Caco-2 (cell line): ENCODE measurements at regions not wholly inside any gene's neighbourhood (a gene's known extent, or its start where the extent isn't known, plus 50 kb on each side); places are given as distances from the start of the nearest gene placed in this dataset.

Experiments
- BruUV-seq: library from RNA; stranded (reverse); fragments of 400-500 nt; replicated peaks from 2 replicates; lab custom pipeline; 2021; lab: Mats Ljungman, UMichigan
- CTCF ChIA-PET: fragments of 300-600 bp; sonication (Branson Sonifier 250); formaldehyde crosslinking; loops from one replicate; lab custom pipeline; 2022; ENCODE audit warnings: antibody characterized with exemption; lab: Charles Lee
- POLR2A ChIA-PET: fragments of 300-600 bp; sonication (Branson Sonifier 250); formaldehyde crosslinking; loops from one replicate; lab custom pipeline; 2022; ENCODE audit warnings: antibody characterized with exemption; lab: Charles Lee
- DNase-seq, 2 experiments: peaks; one replicate each; pipeline versions ENCODE4 v3.0.0 to v3.0.0-alpha.2; 2020 to 2022
- H3K27me3 ChIP-seq: replicated peaks from 2 replicates; pipeline ENCODE4 v1.6.0; 2011; ENCODE audit warnings: low read length; ENCODE audit not compliant: control insufficient read depth, insufficient read depth
- H3K36me3 ChIP-seq: 2 replicates; pipeline ENCODE4 v1.5.1; 2011; ENCODE audit warnings: low read length; ENCODE audit not compliant: control insufficient read depth, insufficient read depth
- H3K4me1 ChIP-seq: fragments of 250-450 bp; sonication (Bioruptor Pico); 2 replicates; pipeline ENCODE4 v1.5.1; 2020; ENCODE audit warnings: mild to moderate bottlenecking
- H3K4me3 ChIP-seq: 2 replicates; pipeline ENCODE4 v1.5.1; 2011; ENCODE audit warnings: low read depth, mild to moderate bottlenecking, control low read depth, low read length
- H3K9me3 ChIP-seq: fragments of 250-450 bp; sonication (Bioruptor Pico); 2 replicates; pipeline ENCODE4 v1.5.1; 2020; ENCODE audit warnings: mild to moderate bottlenecking, moderate library complexity
- H3K27ac Mint-ChIP-seq: one replicate; pipeline ENCODE4 v1.8.0; 2022; ENCODE audit warnings: mixed read lengths; ENCODE audit not compliant: unreplicated experiment
- H3K27me3 Mint-ChIP-seq: one replicate; pipeline ENCODE4 v1.8.0; 2022; ENCODE audit warnings: mixed read lengths; ENCODE audit not compliant: insufficient read depth, unreplicated experiment
- H3K36me3 Mint-ChIP-seq: one replicate; pipeline ENCODE4 v1.8.0; 2022; ENCODE audit warnings: mild to moderate bottlenecking, mixed read lengths; ENCODE audit not compliant: insufficient read depth, unreplicated experiment
- H3K4me1 Mint-ChIP-seq: one replicate; pipeline ENCODE4 v1.8.0; 2022; ENCODE audit warnings: low read depth, mixed read lengths; ENCODE audit not compliant: unreplicated experiment
- H3K4me3 Mint-ChIP-seq: one replicate; pipeline ENCODE4 v1.8.0; 2022; ENCODE audit warnings: mild to moderate bottlenecking, moderate library complexity, mixed read lengths; ENCODE audit not compliant: unreplicated experiment
- H3K9me3 Mint-ChIP-seq: one replicate; pipeline ENCODE4 v1.8.0; 2022; ENCODE audit warnings: mixed read lengths; ENCODE audit not compliant: unreplicated experiment
- CTCF ChIP-seq, 2 experiments: fragments of 200-600 bp in 1 of 2; IDR thresholded peaks; 1 replicate in 1 of 2; 2 replicates in 1 of 2; pipeline versions ENCODE4 v1.5.1 to v1.8.0; 2011 to 2022; ENCODE audit warnings: antibody characterized with exemption in 1 of 2, control low read depth in 1 of 2, inconsistent platforms in 1 of 2, low read depth in 1 of 2, low read length in 1 of 2, mild to moderate bottlenecking in 1 of 2, moderate library complexity in 1 of 2; ENCODE audit not compliant: insufficient read depth in 1 of 2, severe bottlenecking in 1 of 2, unreplicated experiment in 1 of 2
- intact Hi-C: fragments of 100-400 bp; cut with micrococcal nuclease; formaldehyde crosslinking; loops from one replicate; pipeline ENCODE4 v1.10.0; 2022; ENCODE audit not compliant: unreplicated experiment

GRCh38 chr9:13450723-13451122 is 171.2 kb upstream of the MPDZ start:
- Mint-ChIP-seq H3K27me3 (no peaks in the 10 kb centered on the region), H3K4me1 (no peaks in the 10 kb centered on the region), H3K36me3 (no peaks in the 10 kb centered on the region), H3K9me3 (no peaks in the 10 kb centered on the region), H3K27ac (no peak overlapping the region), H3K4me3 (no peak overlapping the region)
- Histone ChIP-seq H3K36me3 (no peaks in the 10 kb centered on the region), H3K9me3 (no peaks in the 10 kb centered on the region), H3K4me3 (no peak overlapping the region), H3K27me3 (no peaks in the 10 kb centered on the region), H3K4me1 (no peaks in the 10 kb centered on the region)
- CTCF ChIA-PET: no interaction called here
- DNase-seq: no peak
- intact Hi-C loops: no loop called here
- TF ChIP-seq CTCF (IDR thresholded peaks at IDR 0.05; ENCODE audit: insufficient read depth in 1 of 2, low read depth in 1 of 2, low read length in 1 of 2, severe bottlenecking in 1 of 2, unreplicated experiment in 1 of 2): no peak
- POLR2A ChIA-PET: no interaction called here
- BruUV-seq: no TSS peak

DNA sequence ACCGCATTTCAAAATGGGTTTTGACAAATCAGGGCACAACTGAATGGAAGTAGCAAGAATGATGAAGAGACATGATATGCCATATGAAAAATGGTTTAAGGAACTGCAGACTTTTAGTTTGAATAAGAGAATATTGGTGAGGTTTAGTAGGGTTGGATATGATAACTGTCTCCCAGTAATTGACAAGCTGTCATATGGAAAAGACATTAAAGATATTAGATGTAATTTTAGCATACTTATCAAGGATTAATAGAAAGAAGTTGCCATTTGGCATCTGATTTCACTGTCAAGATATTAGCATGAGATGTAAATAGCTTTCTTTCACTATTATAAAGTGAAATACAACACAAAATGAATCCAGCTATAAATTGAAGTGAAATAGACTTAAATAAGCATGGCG is 169.0 kb upstream of the MPDZ start:
- peaks cover 3% of the 10 kb centered on the region for H3K27me3 Mint-ChIP-seq
- no peaks in the 10 kb centered on the region for H3K4me1 Mint-ChIP-seq
- intact Hi-C loops: no loop called here
- POLR2A ChIA-PET: no interaction called here
- H3K4me3 ChIP-seq: no peak overlapping the region
- H3K4me1 ChIP-seq: no peaks in the 10 kb centered on the region
- H3K27me3 ChIP-seq: no peaks in the 10 kb centered on the region
- no peak for DNase-seq
- no peaks in the 10 kb centered on the region for H3K36me3 ChIP-seq
- no peak for TF ChIP-seq CTCF (IDR thresholded peaks at IDR 0.05; ENCODE audit: insufficient read depth in 1 of 2, low read depth in 1 of 2, low read length in 1 of 2, severe bottlenecking in 1 of 2, unreplicated experiment in 1 of 2)
- H3K9me3 Mint-ChIP-seq: no peaks in the 10 kb centered on the region
- H3K4me3 Mint-ChIP-seq: no peak overlapping the region
- no peak overlapping the region for H3K27ac Mint-ChIP-seq
- CTCF ChIA-PET: no interaction called here
- H3K36me3 Mint-ChIP-seq: no peaks in the 10 kb centered on the region
- BruUV-seq: no TSS peak
- no peaks in the 10 kb centered on the region for H3K9me3 ChIP-seq

DNA sequence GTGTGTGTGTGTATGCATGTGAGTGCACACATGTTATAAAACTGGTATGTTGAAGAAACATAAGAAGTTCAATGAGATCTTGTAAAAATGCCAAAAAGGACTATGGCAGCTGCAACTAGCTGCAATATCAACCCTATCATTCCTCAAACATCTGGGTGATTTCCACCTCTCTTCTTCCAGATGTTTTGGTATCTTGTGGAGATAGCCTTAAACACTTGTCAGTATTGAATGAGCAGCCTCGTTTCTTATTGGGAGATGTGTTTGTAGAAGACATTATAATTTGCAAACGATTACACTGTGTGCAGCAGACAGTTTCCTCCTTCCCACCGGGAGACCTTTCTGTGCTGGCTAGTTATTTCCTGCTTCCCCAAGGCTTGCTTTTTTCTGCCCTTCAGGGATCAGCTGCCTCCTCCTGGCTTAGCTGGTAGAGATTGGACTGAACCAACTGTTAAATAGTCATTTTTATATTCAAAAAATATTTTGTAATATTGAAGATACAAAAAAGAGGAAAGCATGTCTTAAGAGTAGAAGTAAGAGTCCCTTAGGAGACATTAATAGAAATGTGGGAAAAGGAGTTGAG is 168.4 kb upstream of the MPDZ start:
- Histone ChIP-seq H3K27me3 (no peaks in the 10 kb centered on the region), H3K9me3 (no peaks in the 10 kb centered on the region), H3K36me3 (no peaks in the 10 kb centered on the region), H3K4me1 (no peaks in the 10 kb centered on the region), H3K4me3 (no peak overlapping the region)
- no peak for TF ChIP-seq CTCF (IDR thresholded peaks at IDR 0.05; ENCODE audit: insufficient read depth in 1 of 2, low read depth in 1 of 2, low read length in 1 of 2, severe bottlenecking in 1 of 2, unreplicated experiment in 1 of 2)
- Mint-ChIP-seq H3K27ac (no peak overlapping the region), H3K27me3 (peaks cover 4% of the 10 kb centered on the region), H3K4me1 (no peaks in the 10 kb centered on the region), H3K4me3 (no peak overlapping the region), H3K9me3 (no peaks in the 10 kb centered on the region), H3K36me3 (no peaks in the 10 kb centered on the region)
- DNase-seq: no peak
- POLR2A ChIA-PET: no interaction called here
- CTCF ChIA-PET: no interaction called here
- intact Hi-C loops: no loop called here
- no TSS peak for BruUV-seq
